ENCODE measurements at regions not wholly inside any gene's neighbourhood (a gene's known extent, or its start where the extent isn't known, plus 50 kb on each side); places are given as distances from the start of the nearest gene placed in this dataset.

DNA sequence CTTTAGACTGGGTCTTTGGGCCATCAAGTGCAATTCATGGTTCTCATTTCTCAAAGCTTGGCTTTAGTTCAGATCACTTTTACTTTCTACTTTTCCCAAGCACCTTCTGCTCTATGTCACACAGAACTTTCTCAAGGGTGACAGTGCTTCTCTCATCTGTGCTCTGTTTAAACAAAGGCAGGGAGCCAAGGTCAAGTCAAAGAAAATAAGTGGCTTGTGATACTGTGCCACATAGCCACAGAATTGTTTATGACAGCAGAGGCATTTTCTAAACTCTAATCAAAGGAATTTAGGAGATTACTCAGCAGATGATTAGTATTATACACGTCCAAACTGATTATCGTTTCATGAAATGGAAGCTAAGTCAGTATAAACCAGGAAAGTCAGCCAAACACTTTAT is 348.0 kb downstream of the HDGFL1 start:
- POLR2A ChIA-PET, result no interaction called here
- DNase-seq (ENCODE audit: low spot score) (no peak), ATAC-seq (no peak)
- Mint-ChIP-seq H3K36me3 (no peaks in the 10 kb centered on the region), H3K4me1 (peaks cover 39% of the 10 kb centered on the region), H3K27me3 (ENCODE audit: low read depth) (no peaks in the 10 kb centered on the region), H3K4me3 (no peak overlapping the region), H3K27ac (no peak overlapping the region), H3K9me3 (peaks cover 3% of the 10 kb centered on the region)
- TF ChIP-seq, protein P1, sequence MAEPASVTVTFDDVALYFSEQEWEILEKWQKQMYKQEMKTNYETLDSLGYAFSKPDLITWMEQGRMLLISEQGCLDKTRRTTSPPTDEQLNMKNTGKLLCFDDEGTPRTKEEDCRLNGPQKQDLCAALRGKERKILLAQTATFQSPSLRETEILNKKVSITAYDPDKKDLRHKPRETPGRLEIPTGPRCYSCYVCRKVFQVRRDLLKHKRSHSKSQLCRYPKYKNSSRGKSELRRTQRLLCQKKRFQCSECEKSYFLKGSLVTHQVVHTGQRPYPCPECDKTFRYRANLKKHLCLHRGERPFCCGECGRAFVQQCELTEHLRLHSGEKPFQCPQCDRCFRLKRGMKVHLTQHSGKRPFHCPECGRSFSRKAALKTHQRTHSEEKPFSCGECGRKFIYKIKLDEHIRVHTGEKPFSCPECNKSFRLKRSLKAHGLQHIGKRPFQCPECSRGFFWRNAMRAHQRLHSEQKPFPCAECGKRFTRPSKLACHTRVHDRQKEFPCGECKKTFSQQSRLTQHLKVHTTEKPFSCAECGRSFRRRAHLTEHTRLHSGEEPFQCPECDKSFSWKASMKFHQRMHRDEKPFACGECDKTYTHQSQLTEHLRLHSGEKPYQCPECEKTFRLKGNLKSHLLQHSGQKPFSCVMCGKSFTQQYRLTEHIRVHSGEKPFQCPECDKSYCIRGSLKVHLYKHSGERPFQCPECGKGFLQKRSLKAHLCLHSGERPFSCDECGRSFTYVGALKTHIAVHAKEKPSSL (CRISPR knock-in tag; conservative IDR thresholded peaks at IDR 0.05), result no peak
- CTCF ChIA-PET, result no interaction called here

DNA sequence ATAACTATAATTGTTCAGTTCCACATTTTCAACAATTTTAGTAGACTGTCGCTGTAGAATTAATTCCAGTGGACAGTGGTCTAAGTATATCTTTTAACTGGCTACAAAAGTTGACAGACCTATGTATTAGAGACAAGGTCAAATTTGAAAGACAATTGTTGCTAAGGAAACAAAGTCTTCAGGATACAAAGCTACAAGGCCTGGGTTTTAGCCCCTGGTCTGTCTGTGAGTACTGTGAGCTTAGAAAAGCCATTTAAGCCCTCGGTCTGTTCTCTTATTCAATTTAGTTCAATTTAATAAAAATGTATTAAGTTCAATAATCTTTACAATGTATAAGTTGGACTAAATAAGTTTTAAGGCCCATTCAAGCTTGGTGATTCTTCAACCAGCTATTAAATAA is 352.5 kb downstream of the HDGFL1 start:
- peaks cover 72% of the 10 kb centered on the region for H3K4me1 Mint-ChIP-seq
- H3K9me3 Mint-ChIP-seq, result no peaks in the 10 kb centered on the region
- CTCF ChIA-PET, result interaction anchor here (1.4 kb wide), 1 partner anchor 16 kb away, joined by 5 read pairs; no protein-coding TSS in a partner anchor
- TF ChIP-seq, protein P2, sequence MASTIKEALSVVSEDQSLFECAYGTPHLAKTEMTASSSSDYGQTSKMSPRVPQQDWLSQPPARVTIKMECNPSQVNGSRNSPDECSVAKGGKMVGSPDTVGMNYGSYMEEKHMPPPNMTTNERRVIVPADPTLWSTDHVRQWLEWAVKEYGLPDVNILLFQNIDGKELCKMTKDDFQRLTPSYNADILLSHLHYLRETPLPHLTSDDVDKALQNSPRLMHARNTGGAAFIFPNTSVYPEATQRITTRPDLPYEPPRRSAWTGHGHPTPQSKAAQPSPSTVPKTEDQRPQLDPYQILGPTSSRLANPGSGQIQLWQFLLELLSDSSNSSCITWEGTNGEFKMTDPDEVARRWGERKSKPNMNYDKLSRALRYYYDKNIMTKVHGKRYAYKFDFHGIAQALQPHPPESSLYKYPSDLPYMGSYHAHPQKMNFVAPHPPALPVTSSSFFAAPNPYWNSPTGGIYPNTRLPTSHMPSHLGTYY (CRISPR knock-in tag; IDR thresholded peaks at IDR 0.05), result no peak
- TF ChIP-seq SMAD3 (CRISPR knock-in tag; IDR thresholded peaks at IDR 0.05; ENCODE audit: borderline replicate concordance) (no peak), ZNF396 (CRISPR knock-in tag; IDR thresholded peaks at IDR 0.05; ENCODE audit: borderline replicate concordance) (no peak), NFE2L1 (CRISPR knock-in tag; IDR thresholded peaks at IDR 0.05) (no peak), GTF2I (CRISPR knock-in tag; conservative IDR thresholded peaks at IDR 0.05) (no peak), SP1 (CRISPR knock-in tag; conservative IDR thresholded peaks at IDR 0.05) (no peak)
- TF ChIP-seq, protein P3, sequence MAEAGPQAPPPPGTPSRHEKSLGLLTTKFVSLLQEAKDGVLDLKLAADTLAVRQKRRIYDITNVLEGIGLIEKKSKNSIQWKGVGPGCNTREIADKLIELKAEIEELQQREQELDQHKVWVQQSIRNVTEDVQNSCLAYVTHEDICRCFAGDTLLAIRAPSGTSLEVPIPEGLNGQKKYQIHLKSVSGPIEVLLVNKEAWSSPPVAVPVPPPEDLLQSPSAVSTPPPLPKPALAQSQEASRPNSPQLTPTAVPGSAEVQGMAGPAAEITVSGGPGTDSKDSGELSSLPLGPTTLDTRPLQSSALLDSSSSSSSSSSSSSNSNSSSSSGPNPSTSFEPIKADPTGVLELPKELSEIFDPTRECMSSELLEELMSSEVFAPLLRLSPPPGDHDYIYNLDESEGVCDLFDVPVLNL (CRISPR knock-in tag; IDR thresholded peaks at IDR 0.05; ENCODE audit: borderline replicate concordance, low read depth), result no peak
- TF ChIP-seq, protein P4, sequence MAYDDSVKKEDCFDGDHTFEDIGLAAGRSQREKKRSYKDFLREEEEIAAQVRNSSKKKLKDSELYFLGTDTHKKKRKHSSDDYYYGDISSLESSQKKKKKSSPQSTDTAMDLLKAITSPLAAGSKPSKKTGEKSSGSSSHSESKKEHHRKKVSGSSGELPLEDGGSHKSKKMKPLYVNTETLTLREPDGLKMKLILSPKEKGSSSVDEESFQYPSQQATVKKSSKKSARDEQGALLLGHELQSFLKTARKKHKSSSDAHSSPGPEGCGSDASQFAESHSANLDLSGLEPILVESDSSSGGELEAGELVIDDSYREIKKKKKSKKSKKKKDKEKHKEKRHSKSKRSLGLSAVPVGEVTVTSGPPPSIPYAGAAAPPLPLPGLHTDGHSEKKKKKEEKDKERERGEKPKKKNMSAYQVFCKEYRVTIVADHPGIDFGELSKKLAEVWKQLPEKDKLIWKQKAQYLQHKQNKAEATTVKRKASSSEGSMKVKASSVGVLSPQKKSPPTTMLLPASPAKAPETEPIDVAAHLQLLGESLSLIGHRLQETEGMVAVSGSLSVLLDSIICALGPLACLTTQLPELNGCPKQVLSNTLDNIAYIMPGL (CRISPR knock-in tag; IDR thresholded peaks at IDR 0.05), result no peak
- TF ChIP-seq, protein P5, sequence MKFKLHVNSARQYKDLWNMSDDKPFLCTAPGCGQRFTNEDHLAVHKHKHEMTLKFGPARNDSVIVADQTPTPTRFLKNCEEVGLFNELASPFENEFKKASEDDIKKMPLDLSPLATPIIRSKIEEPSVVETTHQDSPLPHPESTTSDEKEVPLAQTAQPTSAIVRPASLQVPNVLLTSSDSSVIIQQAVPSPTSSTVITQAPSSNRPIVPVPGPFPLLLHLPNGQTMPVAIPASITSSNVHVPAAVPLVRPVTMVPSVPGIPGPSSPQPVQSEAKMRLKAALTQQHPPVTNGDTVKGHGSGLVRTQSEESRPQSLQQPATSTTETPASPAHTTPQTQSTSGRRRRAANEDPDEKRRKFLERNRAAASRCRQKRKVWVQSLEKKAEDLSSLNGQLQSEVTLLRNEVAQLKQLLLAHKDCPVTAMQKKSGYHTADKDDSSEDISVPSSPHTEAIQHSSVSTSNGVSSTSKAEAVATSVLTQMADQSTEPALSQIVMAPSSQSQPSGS (CRISPR knock-in tag; IDR thresholded peaks at IDR 0.05; ENCODE audit: borderline replicate concordance, low read depth), result no peak
- ATAC-seq (peak; percentile 97), DNase-seq (ENCODE audit: low spot score) (no peak)
- H3K36me3 Mint-ChIP-seq, result no peaks in the 10 kb centered on the region
- POLR2A ChIA-PET, result no interaction called here
- H3K27ac Mint-ChIP-seq, result no peak overlapping the region
- H3K4me3 Mint-ChIP-seq, result no peak overlapping the region
- H3K27me3 Mint-ChIP-seq (ENCODE audit: low read depth), result no peaks in the 10 kb centered on the region

DNA sequence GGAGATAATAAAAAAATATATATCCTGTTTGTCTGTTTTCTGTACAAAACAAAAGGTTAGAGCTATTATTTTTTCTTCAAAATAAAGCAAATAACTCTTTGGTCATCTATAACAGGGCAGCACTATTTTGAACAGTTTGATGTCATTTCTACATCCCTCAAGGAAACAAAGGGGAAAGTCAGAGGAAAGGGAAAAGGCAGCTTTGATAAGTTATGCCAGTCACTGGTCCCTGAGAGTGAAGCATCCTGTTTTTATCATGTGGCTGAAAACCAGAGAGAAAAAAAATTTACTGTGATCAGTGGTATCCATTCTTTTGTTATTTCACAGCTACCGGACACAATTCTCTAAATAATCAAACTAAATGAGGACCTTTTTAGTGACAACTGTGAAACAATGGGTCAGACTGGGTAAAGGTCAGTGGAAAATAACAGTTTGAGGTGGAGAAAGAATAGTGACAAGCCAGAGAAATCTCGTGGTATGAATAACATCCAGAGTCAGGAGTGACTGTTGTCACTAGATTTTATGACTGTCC is 356.0 kb downstream of the HDGFL1 start:
- no peaks in the 10 kb centered on the region for H3K36me3 Mint-ChIP-seq
- TF ChIP-seq ELF4 (CRISPR knock-in tag; IDR thresholded peaks at IDR 0.05; ENCODE audit: low read depth) (no peak), ZNF232 (CRISPR knock-in tag; IDR thresholded peaks at IDR 0.05) (no peak), KAT7 (CRISPR knock-in tag; IDR thresholded peaks at IDR 0.05; ENCODE audit: borderline replicate concordance) (no peak), JUN (CRISPR knock-in tag; IDR thresholded peaks at IDR 0.05) (no peak), ZNF219 (CRISPR knock-in tag; IDR thresholded peaks at IDR 0.05; ENCODE audit: borderline replicate concordance) (no peak)
- TF ChIP-seq, protein P6, sequence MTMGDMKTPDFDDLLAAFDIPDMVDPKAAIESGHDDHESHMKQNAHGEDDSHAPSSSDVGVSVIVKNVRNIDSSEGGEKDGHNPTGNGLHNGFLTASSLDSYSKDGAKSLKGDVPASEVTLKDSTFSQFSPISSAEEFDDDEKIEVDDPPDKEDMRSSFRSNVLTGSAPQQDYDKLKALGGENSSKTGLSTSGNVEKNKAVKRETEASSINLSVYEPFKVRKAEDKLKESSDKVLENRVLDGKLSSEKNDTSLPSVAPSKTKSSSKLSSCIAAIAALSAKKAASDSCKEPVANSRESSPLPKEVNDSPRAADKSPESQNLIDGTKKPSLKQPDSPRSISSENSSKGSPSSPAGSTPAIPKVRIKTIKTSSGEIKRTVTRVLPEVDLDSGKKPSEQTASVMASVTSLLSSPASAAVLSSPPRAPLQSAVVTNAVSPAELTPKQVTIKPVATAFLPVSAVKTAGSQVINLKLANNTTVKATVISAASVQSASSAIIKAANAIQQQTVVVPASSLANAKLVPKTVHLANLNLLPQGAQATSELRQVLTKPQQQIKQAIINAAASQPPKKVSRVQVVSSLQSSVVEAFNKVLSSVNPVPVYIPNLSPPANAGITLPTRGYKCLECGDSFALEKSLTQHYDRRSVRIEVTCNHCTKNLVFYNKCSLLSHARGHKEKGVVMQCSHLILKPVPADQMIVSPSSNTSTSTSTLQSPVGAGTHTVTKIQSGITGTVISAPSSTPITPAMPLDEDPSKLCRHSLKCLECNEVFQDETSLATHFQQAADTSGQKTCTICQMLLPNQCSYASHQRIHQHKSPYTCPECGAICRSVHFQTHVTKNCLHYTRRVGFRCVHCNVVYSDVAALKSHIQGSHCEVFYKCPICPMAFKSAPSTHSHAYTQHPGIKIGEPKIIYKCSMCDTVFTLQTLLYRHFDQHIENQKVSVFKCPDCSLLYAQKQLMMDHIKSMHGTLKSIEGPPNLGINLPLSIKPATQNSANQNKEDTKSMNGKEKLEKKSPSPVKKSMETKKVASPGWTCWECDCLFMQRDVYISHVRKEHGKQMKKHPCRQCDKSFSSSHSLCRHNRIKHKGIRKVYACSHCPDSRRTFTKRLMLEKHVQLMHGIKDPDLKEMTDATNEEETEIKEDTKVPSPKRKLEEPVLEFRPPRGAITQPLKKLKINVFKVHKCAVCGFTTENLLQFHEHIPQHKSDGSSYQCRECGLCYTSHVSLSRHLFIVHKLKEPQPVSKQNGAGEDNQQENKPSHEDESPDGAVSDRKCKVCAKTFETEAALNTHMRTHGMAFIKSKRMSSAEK (CRISPR knock-in tag; IDR thresholded peaks at IDR 0.05; ENCODE audit: borderline replicate concordance), result no peak
- TF ChIP-seq, protein P2 (CRISPR knock-in tag; IDR thresholded peaks at IDR 0.05), result no peak
- no peak overlapping the region for H3K4me3 Mint-ChIP-seq
- CTCF ChIA-PET, result no interaction called here
- ATAC-seq, result no peak
- no peaks in the 10 kb centered on the region for H3K9me3 Mint-ChIP-seq
- no peak overlapping the region for H3K27ac Mint-ChIP-seq
- H3K4me1 Mint-ChIP-seq, result peaks cover 69% of the 10 kb centered on the region
- no peak for DNase-seq (ENCODE audit: low spot score)
- POLR2A ChIA-PET, result no interaction called here
- H3K27me3 Mint-ChIP-seq (ENCODE audit: low read depth), result no peaks in the 10 kb centered on the region
